HepG2 (cell line): ENCODE measurements at regions not wholly inside any gene's neighbourhood (a gene's known extent, or its start where the extent isn't known, plus 50 kb on each side); places are given as distances from the start of the nearest gene placed in this dataset.

Experiments used
- ATAC-seq: fragments of 200-7000 bp; cut with Tn5 transposase; 3 replicates; pipeline ENCODE4 v1.9.1; 2020; ENCODE audit warnings: mild to moderate bottlenecking, moderate library complexity
- BruUV-seq: library from RNA; stranded (reverse); fragments of 400-500 nt; replicated peaks from 2 replicates; lab custom pipeline; 2021; lab: Mats Ljungman, UMichigan
- CTCF ChIA-PET: fragments of 300-600 bp; formaldehyde crosslinking; extraction: SDS; loops from one replicate; lab custom pipeline; 2021; ENCODE audit warnings: low total read pairs, inconsistent platforms, low intra/inter-chr PET ratio; lab: Yijun Ruan, JAX
- POLR2A ChIA-PET: fragments of 350-600 bp; sonication (Branson Sonifier 250); formaldehyde crosslinking; loops from one replicate; lab custom pipeline; 2020; ENCODE audit warnings: antibody characterized with exemption, inconsistent platforms; lab: Yijun Ruan, JAX
- DNase-seq: peaks from one replicate; pipeline ENCODE4 v3.0.0-alpha.2; 2015; ENCODE audit warnings: low spot score
- FAIRE-seq: peaks from 3 replicates; lab custom pipeline; 2011; peaks lifted over from hg19 to GRCh38; lab: Jason Lieb, UNC
- H2AFZ ChIP-seq: one replicate; pipeline ENCODE4 v1.6.1; 2011; ENCODE audit warnings: low read length, inconsistent platforms
- H3K27ac ChIP-seq: fragments of 300-600 bp; 3 replicates; pipeline ENCODE4 v1.8.0; 2011; ENCODE audit warnings: mixed run types, mild to moderate bottlenecking, mixed read lengths, low read length, inconsistent platforms; ENCODE audit not compliant: insufficient read depth; ENCODE audit errors: extremely low read length
- H3K27me3 ChIP-seq, 2 experiments: fragments of 200-600 bp in 1 of 2; 2 replicates in 1 of 2; 3 replicates in 1 of 2; pipeline versions ENCODE4 v1.6.0 to v1.8.0; 2011; ENCODE audit warnings: low read length in 2 of 2, mild to moderate bottlenecking in 2 of 2, moderate library complexity in 2 of 2, inconsistent platforms in 1 of 2; ENCODE audit not compliant: insufficient read depth in 2 of 2, control insufficient read depth in 1 of 2
- H3K36me3 ChIP-seq, 2 experiments: fragments of 200-600 bp in 1 of 2; replicated peaks in 1 of 2; 2 replicates in 1 of 2; 3 replicates in 1 of 2; pipeline versions ENCODE4 v1.5.1 to v1.8.0; 2011; ENCODE audit warnings: low read length in 2 of 2, inconsistent platforms in 1 of 2; ENCODE audit not compliant: insufficient read depth in 2 of 2, control insufficient read depth in 1 of 2
- H3K4me1 ChIP-seq: 2 replicates; pipeline ENCODE4 v1.5.1; 2012; ENCODE audit warnings: low read length, inconsistent platforms; ENCODE audit not compliant: insufficient read depth
- H3K4me2 ChIP-seq: 2 replicates; pipeline ENCODE4 v1.6.0; 2011; ENCODE audit warnings: low read depth, low read length, inconsistent platforms
- H3K4me3 ChIP-seq, 3 experiments: fragments of 200-600 bp in 1 of 3; sonication (generic), shearing (Covaris generic) in 1 of 3; replicated peaks in 1 of 3; 2 replicates each; pipeline ENCODE4 v1.5.1; 2011 to 2016; ENCODE audit warnings: low read length in 3 of 3, inconsistent platforms in 2 of 3, low read depth in 2 of 3, mild to moderate bottlenecking in 2 of 3, control low read depth in 1 of 3, mixed read lengths in 1 of 3; ENCODE audit not compliant: insufficient read depth in 1 of 3
- H3K79me2 ChIP-seq: one replicate; pipeline ENCODE4 v1.6.1; 2011; ENCODE audit warnings: low read length, inconsistent platforms; ENCODE audit not compliant: insufficient read depth
- H3K9ac ChIP-seq: 2 replicates; pipeline ENCODE4 v1.6.0; 2011; ENCODE audit warnings: mild to moderate bottlenecking, low read depth, low read length, inconsistent platforms; ENCODE audit not compliant: insufficient read depth
- H3K9me3 ChIP-seq: 2 replicates; pipeline ENCODE4 v1.5.1; 2012; ENCODE audit warnings: mild to moderate bottlenecking, low read length
- H4K20me1 ChIP-seq: 2 replicates; pipeline ENCODE4 v1.6.0; 2011; ENCODE audit warnings: inconsistent platforms, mild to moderate bottlenecking, low read length, moderate library complexity; ENCODE audit not compliant: insufficient read depth
- BATF2 ChIP-seq: sonication (generic); formaldehyde crosslinking; IDR thresholded peaks from 2 replicates; pipeline ENCODE4 v1.8.0; 2022; ENCODE audit warnings: mild to moderate bottlenecking, missing genetic modification reagents, moderate library complexity
- CENPT ChIP-seq: sonication (generic); formaldehyde crosslinking; IDR thresholded peaks from 2 replicates; pipeline ENCODE4 v1.8.0; 2022; ENCODE audit warnings: low read depth, mild to moderate bottlenecking, moderate library complexity, missing genetic modification reagents
- GABPA ChIP-seq, 2 experiments: IDR thresholded peaks; 2 replicates each; pipeline ENCODE4 v1.6.1; 2011 to 2016; ENCODE audit warnings: low read depth in 2 of 2, low read length in 1 of 2, missing biosample characterization in 1 of 2, missing genetic modification characterization in 1 of 2
- GLMP ChIP-seq: sonication (generic); formaldehyde crosslinking; IDR thresholded peaks from 2 replicates; pipeline ENCODE4 v1.9.0; 2021; ENCODE audit warnings: missing genetic modification reagents, mild to moderate bottlenecking, borderline replicate concordance
- MZF1 ChIP-seq: sonication (generic); formaldehyde crosslinking; IDR thresholded peaks from 2 replicates; pipeline ENCODE4 v1.8.1; 2023; ENCODE audit warnings: mild to moderate bottlenecking, missing genetic modification reagents, borderline replicate concordance
- PAXIP1 ChIP-seq: sonication (generic); formaldehyde crosslinking; conservative IDR thresholded peaks from 2 replicates; pipeline ENCODE4 v1.4.0; 2020; ENCODE audit warnings: mild to moderate bottlenecking, missing genetic modification reagents, moderate library complexity
- PBX3 ChIP-seq: sonication (generic); formaldehyde crosslinking; IDR thresholded peaks from 2 replicates; pipeline ENCODE4 v1.8.1; 2023; ENCODE audit warnings: missing genetic modification reagents, inconsistent platforms, borderline replicate concordance
- RAD21 ChIP-seq: fragments of 450-650 bp; formaldehyde crosslinking; IDR thresholded peaks from 2 replicates; pipeline ENCODE4 v1.5.0; 2020; ENCODE audit warnings: mild to moderate bottlenecking
- RBAK ChIP-seq: sonication (generic); formaldehyde crosslinking; IDR thresholded peaks from 2 replicates; pipeline ENCODE4 v1.5.1; 2020; ENCODE audit warnings: mild to moderate bottlenecking, missing genetic modification reagents
- ZNF224 ChIP-seq: sonication (generic); formaldehyde crosslinking; IDR thresholded peaks from 2 replicates; pipeline ENCODE4 v1.5.0; 2020; ENCODE audit warnings: mild to moderate bottlenecking, missing genetic modification reagents
- ZNF546 ChIP-seq: sonication (generic); formaldehyde crosslinking; conservative IDR thresholded peaks from 2 replicates; pipeline ENCODE4 v1.8.1; 2023; ENCODE audit warnings: mild to moderate bottlenecking, missing genetic modification reagents
- WGBS: methylation state at CpG from one replicate; pipeline ENCODE4 v1.1.6; 2017; ENCODE audit warnings: low lambda C conversion rate; 5-methylcytosine and 5-hydroxymethylcytosine counted together
- in situ Hi-C: cut with HindIII; loops from 2 replicates; pipeline ENCODE4 v1.10.0; 2017; ENCODE audit warnings: low pct_unique_long_range_greater_than_20kb; ENCODE audit not compliant: extremely low pct_ligation_motif_present
- intact Hi-C: fragments of 100-400 bp; cut with micrococcal nuclease; formaldehyde crosslinking; loops from one replicate; pipeline ENCODE4 v1.10.0; 2022; ENCODE audit not compliant: unreplicated experiment
- TF ChIP-seq, protein P1 (sequence below): sonication (generic); formaldehyde crosslinking; IDR thresholded peaks from 2 replicates; pipeline ENCODE4 v1.4.0; 2020; ENCODE audit warnings: missing genetic modification reagents, borderline replicate concordance

DNA sequence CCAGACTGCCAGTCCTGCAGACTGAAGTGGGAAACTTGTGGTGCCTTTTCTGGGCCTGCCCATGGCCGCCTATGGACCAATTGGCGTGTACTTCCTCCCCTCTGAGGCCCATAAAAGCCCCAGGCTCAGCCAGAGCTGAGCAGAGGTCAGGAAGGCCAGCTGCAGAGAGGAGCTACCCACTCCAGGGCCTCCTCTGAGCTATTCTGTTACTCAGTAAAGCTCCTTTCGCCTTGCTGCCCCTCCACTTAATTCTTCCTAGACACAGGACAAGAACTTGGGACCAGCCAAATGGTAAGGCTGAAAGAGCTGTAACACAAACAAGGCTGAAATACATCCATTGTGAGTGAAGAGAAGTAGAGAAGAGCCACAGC, 106.4 kb downstream of the C9orf50 start:
- H2AFZ ChIP-seq = no peak overlapping the region
- 5% methylated on average over 3 of the region's 3 CpGs for whole genome bisulfite sequencing
- no peaks in the 10 kb centered on the region for H3K27me3 ChIP-seq
- no peak for TF ChIP-seq ZNF546
- TF ChIP-seq PAXIP1 (CRISPR knock-in tag) = no peak
- no peak for TF ChIP-seq GLMP (CRISPR knock-in tag)
- TF ChIP-seq PBX3 (CRISPR knock-in tag) = no peak
- no peak for TF ChIP-seq MZF1 (CRISPR knock-in tag)
- TF ChIP-seq, protein P1, sequence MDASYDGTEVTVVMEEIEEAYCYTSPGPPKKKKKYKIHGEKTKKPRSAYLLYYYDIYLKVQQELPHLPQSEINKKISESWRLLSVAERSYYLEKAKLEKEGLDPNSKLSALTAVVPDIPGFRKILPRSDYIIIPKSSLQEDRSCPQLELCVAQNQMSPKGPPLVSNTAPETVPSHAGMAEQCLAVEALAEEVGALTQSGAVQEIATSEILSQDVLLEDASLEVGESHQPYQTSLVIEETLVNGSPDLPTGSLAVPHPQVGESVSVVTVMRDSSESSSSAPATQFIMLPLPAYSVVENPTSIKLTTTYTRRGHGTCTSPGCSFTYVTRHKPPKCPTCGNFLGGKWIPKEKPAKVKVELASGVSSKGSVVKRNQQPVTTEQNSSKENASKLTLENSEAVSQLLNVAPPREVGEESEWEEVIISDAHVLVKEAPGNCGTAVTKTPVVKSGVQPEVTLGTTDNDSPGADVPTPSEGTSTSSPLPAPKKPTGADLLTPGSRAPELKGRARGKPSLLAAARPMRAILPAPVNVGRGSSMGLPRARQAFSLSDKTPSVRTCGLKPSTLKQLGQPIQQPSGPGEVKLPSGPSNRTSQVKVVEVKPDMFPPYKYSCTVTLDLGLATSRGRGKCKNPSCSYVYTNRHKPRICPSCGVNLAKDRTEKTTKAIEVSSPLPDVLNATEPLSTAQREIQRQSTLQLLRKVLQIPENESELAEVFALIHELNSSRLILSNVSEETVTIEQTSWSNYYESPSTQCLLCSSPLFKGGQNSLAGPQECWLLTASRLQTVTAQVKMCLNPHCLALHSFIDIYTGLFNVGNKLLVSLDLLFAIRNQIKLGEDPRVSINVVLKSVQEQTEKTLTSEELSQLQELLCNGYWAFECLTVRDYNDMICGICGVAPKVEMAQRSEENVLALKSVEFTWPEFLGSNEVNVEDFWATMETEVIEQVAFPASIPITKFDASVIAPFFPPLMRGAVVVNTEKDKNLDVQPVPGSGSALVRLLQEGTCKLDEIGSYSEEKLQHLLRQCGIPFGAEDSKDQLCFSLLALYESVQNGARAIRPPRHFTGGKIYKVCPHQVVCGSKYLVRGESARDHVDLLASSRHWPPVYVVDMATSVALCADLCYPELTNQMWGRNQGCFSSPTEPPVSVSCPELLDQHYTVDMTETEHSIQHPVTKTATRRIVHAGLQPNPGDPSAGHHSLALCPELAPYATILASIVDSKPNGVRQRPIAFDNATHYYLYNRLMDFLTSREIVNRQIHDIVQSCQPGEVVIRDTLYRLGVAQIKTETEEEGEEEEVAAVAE (CRISPR knock-in tag) = no peak
- TF ChIP-seq GABPA (IDR thresholded peaks at IDR 0.05; ENCODE audit: low read depth, low read length) = no peak
- no peak for TF ChIP-seq GABPA (CRISPR knock-in tag; IDR thresholded peaks at IDR 0.05; ENCODE audit: low read depth)
- TF ChIP-seq CENPT (CRISPR knock-in tag) = no peak
- no peak for TF ChIP-seq RBAK (CRISPR knock-in tag)
- no peak for TF ChIP-seq ZNF224 (CRISPR knock-in tag)
- no peak for TF ChIP-seq BATF2
- no peak for TF ChIP-seq RAD21 (CRISPR knock-in tag)
- TF ChIP-seq, all 625 proteins: peak for 0
- POLR2A ChIA-PET = no interaction called here
- no peak for FAIRE-seq
- BruUV-seq = no TSS peak
- in situ Hi-C loops = no loop called here
- no peak overlapping the region for H3K9ac ChIP-seq
- no peaks in the 10 kb centered on the region for H3K36me3 ChIP-seq
- H3K4me3 ChIP-seq = no peak overlapping the region
- no peak overlapping the region for H3K27ac ChIP-seq
- no peaks in the 10 kb centered on the region for H4K20me1 ChIP-seq
- CTCF ChIA-PET = no interaction called here
- no peaks in the 10 kb centered on the region for H3K79me2 ChIP-seq
- peaks cover 18% of the 10 kb centered on the region for H3K4me1 ChIP-seq
- intact Hi-C loops = no loop called here
- no peak for ATAC-seq
- DNase-seq = no peak
- H3K4me2 ChIP-seq = no peak overlapping the region
- peaks cover 29% of the 10 kb centered on the region for H3K9me3 ChIP-seq
